Natural killer cell (primary cell): ENCODE measurements at regions not wholly inside any gene's neighbourhood (a gene's known extent, or its start where the extent isn't known, plus 50 kb on each side); places are given as distances from the start of the nearest gene placed in this dataset.

ENCODE experiments used
- ATAC-seq, 3 donors: fragments of 150-1000 bp in 2 of 3; fragments of 200-7000 bp in 1 of 3; cut with Tn5 transposase; 1 replicate in 1 of 3; 2 replicates in 2 of 3; pipeline ENCODE4 v1.10.0; 2021; ENCODE audit warnings: mild to moderate bottlenecking in 2 of 3, moderate library complexity in 2 of 3
- DNase-seq, 2 donors: peaks; one replicate each; pipeline versions ENCODE4 v3.0.0 to v3.0.0-alpha.2; 2013 to 2021; ENCODE audit warnings: mixed read lengths in 1 of 2
- H3K27ac ChIP-seq: one replicate; pipeline ENCODE4 v1.5.1; 2013; ENCODE audit warnings: mild to moderate bottlenecking, low read length
- H3K27me3 ChIP-seq: one replicate; pipeline ENCODE4 v1.6.1; 2013; ENCODE audit warnings: low read length; ENCODE audit not compliant: control insufficient read depth, insufficient read depth
- H3K36me3 ChIP-seq: one replicate; pipeline ENCODE4 v1.6.1; 2013; ENCODE audit warnings: low read length; ENCODE audit not compliant: control insufficient read depth, insufficient read depth
- H3K4me1 ChIP-seq: one replicate; pipeline ENCODE4 v1.6.1; 2013; ENCODE audit warnings: low read length; ENCODE audit not compliant: control insufficient read depth, insufficient read depth
- H3K4me3 ChIP-seq: one replicate; pipeline ENCODE4 v1.5.1; 2013; ENCODE audit warnings: low read length
- H3K9me3 ChIP-seq: one replicate; pipeline ENCODE4 v1.6.1; 2013; ENCODE audit warnings: low read length; ENCODE audit not compliant: control insufficient read depth, insufficient read depth
- H3K27ac Mint-ChIP-seq, 2 donors: one replicate each; pipeline ENCODE4 v1.8.0; 2022; ENCODE audit warnings: mild to moderate bottlenecking in 2 of 2, mixed read lengths in 2 of 2, moderate library complexity in 1 of 2
- H3K27me3 Mint-ChIP-seq, 2 donors: one replicate each; pipeline ENCODE4 v1.8.0; 2022; ENCODE audit warnings: low read depth in 2 of 2, mixed read lengths in 2 of 2
- H3K36me3 Mint-ChIP-seq: one replicate; pipeline ENCODE4 v1.8.0; 2022; ENCODE audit warnings: mixed read lengths
- H3K4me1 Mint-ChIP-seq, 2 donors: one replicate each; pipeline ENCODE4 v1.8.0; 2022; ENCODE audit warnings: mixed read lengths in 2 of 2
- H3K4me3 Mint-ChIP-seq: one replicate; pipeline ENCODE4 v1.8.0; 2022; ENCODE audit warnings: mild to moderate bottlenecking, moderate library complexity, mixed read lengths
- H3K9me3 Mint-ChIP-seq, 2 donors: one replicate each; pipeline ENCODE4 v1.8.0; 2022; ENCODE audit warnings: mixed read lengths in 2 of 2
- WGBS: methylation state at CpG from one replicate; pipeline ENCODE4 v1.1.7; 2013; ENCODE audit warnings: missing lambda C conversion rate; ENCODE audit not compliant: insufficient coverage; 5-methylcytosine and 5-hydroxymethylcytosine counted together
- intact Hi-C: fragments of 100-400 bp; cut with micrococcal nuclease; formaldehyde crosslinking; loops from one replicate; pipeline ENCODE4 v1.14.2; 2022
- TF ChIP-seq, protein P1 (sequence below): fragments of 200-600 bp; IDR thresholded peaks from one replicate; pipeline ENCODE4 v1.8.0; 2022; ENCODE audit warnings: antibody characterized with exemption

DNA sequence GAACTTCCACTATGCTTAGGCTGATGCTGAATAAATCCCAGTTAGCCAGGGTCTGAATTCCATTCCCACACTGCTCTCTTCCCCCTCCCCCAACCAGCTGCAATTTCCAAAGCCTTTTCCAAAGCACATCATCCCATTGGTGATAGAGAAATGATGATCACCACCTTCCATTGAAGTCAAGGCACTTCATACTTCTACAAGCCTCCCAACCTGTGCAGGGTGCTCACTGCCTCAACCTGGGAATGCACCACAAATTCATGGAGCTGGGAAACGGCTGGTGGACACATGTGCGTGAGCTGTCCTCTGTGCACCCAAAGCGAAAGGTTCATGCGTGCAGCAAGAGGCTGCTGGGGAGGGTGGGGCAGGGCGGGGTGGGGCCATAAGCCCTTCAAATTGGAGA, 302.7 kb upstream of the IRX3 start:
- peaks cover 0 to 3% of the 10 kb centered on the region in 2 donors for H3K9me3 Mint-ChIP-seq
- no peak overlapping the region for H3K27ac Mint-ChIP-seq
- no peaks in the 10 kb centered on the region for H3K36me3 Mint-ChIP-seq
- no peak overlapping the region for H3K27ac ChIP-seq
- no peaks in the 10 kb centered on the region for H3K4me1 ChIP-seq
- ATAC-seq (no peak), DNase-seq (no peak)
- intact Hi-C loops = no loop called here
- H3K27me3 Mint-ChIP-seq = peaks cover 6 to 10% of the 10 kb centered on the region in 2 donors
- H3K36me3 ChIP-seq = no peaks in the 10 kb centered on the region
- H3K27me3 ChIP-seq = peaks cover 4% of the 10 kb centered on the region
- TF ChIP-seq, protein P1, sequence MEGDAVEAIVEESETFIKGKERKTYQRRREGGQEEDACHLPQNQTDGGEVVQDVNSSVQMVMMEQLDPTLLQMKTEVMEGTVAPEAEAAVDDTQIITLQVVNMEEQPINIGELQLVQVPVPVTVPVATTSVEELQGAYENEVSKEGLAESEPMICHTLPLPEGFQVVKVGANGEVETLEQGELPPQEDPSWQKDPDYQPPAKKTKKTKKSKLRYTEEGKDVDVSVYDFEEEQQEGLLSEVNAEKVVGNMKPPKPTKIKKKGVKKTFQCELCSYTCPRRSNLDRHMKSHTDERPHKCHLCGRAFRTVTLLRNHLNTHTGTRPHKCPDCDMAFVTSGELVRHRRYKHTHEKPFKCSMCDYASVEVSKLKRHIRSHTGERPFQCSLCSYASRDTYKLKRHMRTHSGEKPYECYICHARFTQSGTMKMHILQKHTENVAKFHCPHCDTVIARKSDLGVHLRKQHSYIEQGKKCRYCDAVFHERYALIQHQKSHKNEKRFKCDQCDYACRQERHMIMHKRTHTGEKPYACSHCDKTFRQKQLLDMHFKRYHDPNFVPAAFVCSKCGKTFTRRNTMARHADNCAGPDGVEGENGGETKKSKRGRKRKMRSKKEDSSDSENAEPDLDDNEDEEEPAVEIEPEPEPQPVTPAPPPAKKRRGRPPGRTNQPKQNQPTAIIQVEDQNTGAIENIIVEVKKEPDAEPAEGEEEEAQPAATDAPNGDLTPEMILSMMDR = no peak
- H3K9me3 ChIP-seq = no peaks in the 10 kb centered on the region
- WGBS = 65% methylated on average over 5 of the region's 5 CpGs
- H3K4me3 ChIP-seq = no peak overlapping the region
- no peaks in the 10 kb centered on the region for H3K4me1 Mint-ChIP-seq
- no peak overlapping the region for H3K4me3 Mint-ChIP-seq

DNA sequence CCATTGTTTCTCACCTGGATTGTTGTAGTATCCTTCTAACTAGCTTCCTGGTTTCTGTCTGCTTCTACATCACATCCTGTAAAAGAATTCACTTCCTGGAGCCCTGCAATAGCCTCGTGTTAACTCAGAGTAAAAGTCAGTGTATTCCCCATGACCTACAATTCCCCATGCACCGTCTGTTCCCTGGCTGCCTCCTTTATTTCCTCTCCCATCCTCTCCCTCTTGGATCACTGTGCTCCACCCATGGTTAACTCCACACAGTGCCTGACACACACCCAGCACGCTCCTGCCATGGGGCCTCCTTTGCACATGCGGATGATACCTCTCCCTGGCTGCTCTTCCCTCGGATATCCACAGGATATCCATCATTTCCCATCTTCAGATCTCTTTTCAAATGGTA, 301.4 kb upstream of the IRX3 start:
- no peaks in the 10 kb centered on the region for H3K9me3 ChIP-seq
- intact Hi-C loops = no loop called here
- Mint-ChIP-seq H3K9me3 (peaks cover 0 to 3% of the 10 kb centered on the region in 2 donors), H3K4me3 (no peak overlapping the region), H3K4me1 (no peaks in the 10 kb centered on the region), H3K36me3 (no peaks in the 10 kb centered on the region), H3K27me3 (peaks cover 2 to 3% of the 10 kb centered on the region in 2 donors), H3K27ac (no peak overlapping the region)
- peaks cover 4% of the 10 kb centered on the region for H3K27me3 ChIP-seq
- WGBS = 57% methylated on average over 5 of the region's 5 CpGs
- H3K36me3 ChIP-seq = no peaks in the 10 kb centered on the region
- H3K4me1 ChIP-seq = no peaks in the 10 kb centered on the region
- H3K27ac ChIP-seq = no peak overlapping the region
- H3K4me3 ChIP-seq = no peak overlapping the region
- ATAC-seq = no peak
- no peak for DNase-seq
- TF ChIP-seq, protein P1 = no peak

DNA sequence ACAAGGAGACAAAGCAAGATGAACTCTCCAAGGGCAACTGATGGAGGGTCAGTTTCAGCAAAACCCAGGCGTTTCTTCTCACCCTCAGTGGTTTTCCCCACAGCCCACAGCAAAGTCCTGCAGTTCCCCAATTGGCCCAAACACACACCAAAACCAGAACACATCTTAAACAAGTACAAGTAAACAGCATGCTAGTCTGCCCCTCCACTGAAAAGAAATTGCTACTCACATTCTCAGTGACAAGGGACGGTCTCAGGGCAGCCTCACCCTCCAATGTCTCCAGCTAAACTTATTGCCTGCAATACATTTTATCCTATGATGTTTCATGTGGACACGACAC, 300.6 kb upstream of the IRX3 start:
- ATAC-seq (no peak), DNase-seq (no peak)
- Histone ChIP-seq H3K4me1 (no peaks in the 10 kb centered on the region), H3K36me3 (no peaks in the 10 kb centered on the region), H3K4me3 (no peak overlapping the region), H3K9me3 (no peaks in the 10 kb centered on the region), H3K27me3 (peaks cover 4% of the 10 kb centered on the region), H3K27ac (no peak overlapping the region)
- TF ChIP-seq, protein P1 = no peak
- Mint-ChIP-seq H3K9me3 (peaks cover 0 to 3% of the 10 kb centered on the region in 2 donors), H3K27ac (no peak overlapping the region), H3K27me3 (peaks cover 0 to 3% of the 10 kb centered on the region in 2 donors), H3K4me3 (no peak overlapping the region), H3K36me3 (no peaks in the 10 kb centered on the region), H3K4me1 (no peaks in the 10 kb centered on the region)
- WGBS = 60% methylated on average over 2 of the region's 3 CpGs
- intact Hi-C loops = no loop called here

DNA sequence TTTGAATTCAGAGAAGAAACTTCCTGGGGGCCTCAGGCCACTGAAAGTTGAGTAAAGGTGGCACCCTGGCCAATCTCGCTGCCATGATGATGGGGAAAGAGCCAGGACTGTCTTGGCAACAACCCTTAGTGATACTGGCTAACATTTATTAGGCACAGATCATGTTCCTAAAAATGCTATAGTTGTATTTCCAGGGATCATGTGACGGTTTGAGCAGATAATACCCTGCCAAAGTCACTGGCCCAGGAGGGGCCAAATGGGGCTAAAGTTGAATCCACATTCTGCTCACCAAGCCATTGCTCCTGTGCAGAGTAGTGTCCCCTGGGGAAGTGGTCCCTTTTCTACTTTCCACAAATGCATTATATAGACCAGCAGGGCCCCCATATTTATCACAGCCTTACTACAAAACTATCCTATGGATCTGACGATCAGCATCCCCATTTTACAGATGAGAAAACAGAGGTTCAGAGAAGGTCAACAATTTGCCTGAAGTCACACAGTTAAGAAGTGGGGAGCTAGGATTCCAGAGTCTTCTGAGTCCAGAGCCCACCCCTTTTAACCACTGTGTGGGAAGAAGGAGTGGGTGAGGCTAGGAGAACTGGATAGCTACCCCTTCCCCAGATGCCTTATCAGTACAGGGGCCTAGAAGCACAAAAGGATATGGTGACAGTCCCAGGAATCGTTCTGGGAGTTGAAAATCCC, 300.0 kb upstream of the IRX3 start:
- Histone ChIP-seq H3K36me3 (no peaks in the 10 kb centered on the region), H3K27ac (no peak overlapping the region), H3K4me3 (no peak overlapping the region), H3K4me1 (no peaks in the 10 kb centered on the region), H3K27me3 (peaks cover 2% of the 10 kb centered on the region), H3K9me3 (no peaks in the 10 kb centered on the region)
- Mint-ChIP-seq H3K4me3 (no peak overlapping the region), H3K27me3 (peaks cover 0 to 3% of the 10 kb centered on the region in 2 donors), H3K27ac (no peak overlapping the region), H3K36me3 (no peaks in the 10 kb centered on the region), H3K4me1 (no peaks in the 10 kb centered on the region), H3K9me3 (peaks cover 0 to 3% of the 10 kb centered on the region in 2 donors)
- intact Hi-C loops = no loop called here
- WGBS = 81% methylated on average over 4 of the region's 4 CpGs
- no peak for ATAC-seq
- no peak for DNase-seq
- TF ChIP-seq, protein P1 = no peak
